Midbrain (tissue), 1 donor: ENCODE measurements at regions not wholly inside any gene's neighbourhood (a gene's known extent, or its start where the extent isn't known, plus 50 kb on each side); places are given as distances from the start of the nearest gene placed in this dataset.
"Not testable (repeated sequence)": the region's sequence is repeated elsewhere in the genome, so short reads cannot be mapped to it uniquely, and the experiment has no call there.

ENCODE experiments used
- DNase-seq: peaks from one replicate; lab custom pipeline; 2025; lab: John Stamatoyannopoulos, UW

DNA sequence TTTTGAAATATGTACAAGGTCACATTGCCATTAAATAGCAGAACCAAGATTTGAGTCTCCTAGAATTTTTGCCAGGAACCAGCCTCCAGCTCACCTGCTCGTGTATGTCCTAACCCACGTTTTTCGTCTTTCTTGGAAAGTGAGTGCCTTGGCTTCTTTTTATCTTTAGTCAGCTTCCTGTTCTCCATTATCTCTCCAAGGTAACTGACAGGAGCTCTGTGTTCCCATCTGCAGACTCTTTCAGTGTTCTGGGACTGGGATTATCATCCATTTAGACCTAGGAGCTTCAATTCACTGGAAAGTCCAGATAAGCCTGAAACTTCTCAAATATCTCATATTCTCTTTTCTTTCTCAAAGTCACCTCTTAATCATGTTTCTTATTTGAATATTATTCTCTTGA is 193.7 kb downstream of the ZIC5 start:
- DNase-seq = no peak

DNA sequence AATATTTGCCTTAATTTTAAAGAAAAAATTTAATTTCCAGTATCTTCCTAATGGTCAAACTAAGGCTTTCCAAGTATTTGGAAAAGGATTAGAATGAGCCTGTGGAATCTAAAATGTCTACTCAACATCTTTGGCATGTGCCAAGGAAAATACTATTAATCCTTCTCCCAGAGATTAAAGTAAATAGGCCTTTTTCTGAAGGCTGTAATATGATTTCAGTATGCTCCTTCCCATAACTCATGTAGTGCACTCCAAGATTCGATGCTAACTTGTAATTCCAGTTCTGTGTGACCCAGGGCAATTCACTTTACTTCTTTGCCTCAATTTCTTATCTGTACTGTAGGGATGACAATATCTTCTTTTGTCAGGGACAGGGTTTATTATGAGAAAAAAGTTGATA is 196.9 kb downstream of the ZIC5 start:
- DNase-seq = no peak

- no peak for DNase-seq
Observed at GRCh38 chr13:99768986-99769385, 202.6 kb downstream of the ZIC5 start.

- no peak for DNase-seq
Observed at GRCh38 chr13:99766641-99767045, 204.9 kb downstream of the ZIC5 start.

GRCh38 chr13:99765869-99766268 is 205.7 kb downstream of the ZIC5 start:
- DNase-seq = no peak

GRCh38 chr13:99760456-99760855 is 211.1 kb downstream of the ZIC5 start:
- no peak for DNase-seq

- no peak for DNase-seq
Observed at GRCh38 chr13:99759163-99759552, 212.4 kb downstream of the ZIC5 start.

GRCh38 chr13:99758460-99759162 is 213.0 kb downstream of the ZIC5 start:
- DNase-seq = no peak

DNA sequence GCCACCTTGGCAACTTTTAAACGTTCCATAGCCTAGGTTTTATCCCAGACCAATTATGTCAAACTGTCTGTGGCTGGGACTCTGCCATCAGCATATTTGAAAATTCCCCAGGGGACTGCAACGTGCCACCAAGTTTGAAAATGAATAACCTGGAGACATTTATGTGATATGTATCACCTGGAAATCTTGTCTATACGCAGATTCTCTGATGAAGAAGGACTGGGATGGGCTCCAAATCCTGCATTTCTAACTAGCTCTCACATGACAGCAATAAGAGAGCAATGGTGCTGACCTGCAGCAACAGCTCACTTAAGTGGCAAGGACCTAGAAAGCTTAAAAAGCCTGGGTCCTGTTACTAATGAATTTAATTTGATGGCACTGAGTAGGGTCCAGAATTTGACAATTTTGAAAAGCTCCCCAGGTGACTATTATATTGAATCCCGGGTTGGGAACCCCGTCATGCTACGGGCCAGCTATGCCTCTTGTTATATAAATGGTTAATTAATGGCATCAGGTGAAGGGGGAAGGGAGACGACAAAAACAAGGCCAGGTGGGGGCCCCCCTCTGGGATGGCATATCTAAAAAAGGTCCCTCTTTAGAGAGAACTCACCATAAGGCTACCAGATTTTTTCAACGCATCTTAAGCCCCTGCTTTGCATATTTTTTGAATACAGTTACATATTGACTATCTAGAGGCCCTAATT is 213.7 kb downstream of the ZIC5 start:
- no peak for DNase-seq

DNA sequence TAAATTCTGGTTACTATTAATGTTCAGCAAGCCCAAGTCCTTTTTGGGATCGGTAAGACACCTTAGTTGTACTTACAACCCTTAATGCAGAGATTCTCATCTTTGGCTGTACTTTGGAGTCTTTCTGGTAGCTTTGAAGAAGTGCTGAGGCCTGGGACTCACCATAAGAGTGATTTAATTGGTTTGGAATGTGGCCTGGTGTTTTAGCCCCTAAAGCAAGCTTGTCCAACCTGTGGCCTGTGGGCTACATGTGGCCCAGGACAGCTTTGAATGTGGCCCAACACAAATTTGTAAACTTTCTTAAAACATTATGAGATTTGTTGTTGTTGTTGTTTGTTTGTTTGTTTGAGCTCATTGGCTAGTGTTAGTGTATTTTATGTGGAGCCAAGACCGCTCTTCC is 215.3 kb downstream of the ZIC5 start:
- DNase-seq = no peak

- DNase-seq = not testable (repeated sequence)
Observed at GRCh38 chr13:99754750-99755149, 216.8 kb downstream of the ZIC5 start.

- DNase-seq = no peak
Observed at GRCh38 chr13:99752373-99752772, 219.2 kb downstream of the ZIC5 start.

GRCh38 chr13:99751517-99752199 is 219.9 kb downstream of the ZIC5 start:
- DNase-seq = no peak

- DNase-seq = no peak
Observed at GRCh38 chr13:99750951-99751350, 220.6 kb downstream of the ZIC5 start.

DNA sequence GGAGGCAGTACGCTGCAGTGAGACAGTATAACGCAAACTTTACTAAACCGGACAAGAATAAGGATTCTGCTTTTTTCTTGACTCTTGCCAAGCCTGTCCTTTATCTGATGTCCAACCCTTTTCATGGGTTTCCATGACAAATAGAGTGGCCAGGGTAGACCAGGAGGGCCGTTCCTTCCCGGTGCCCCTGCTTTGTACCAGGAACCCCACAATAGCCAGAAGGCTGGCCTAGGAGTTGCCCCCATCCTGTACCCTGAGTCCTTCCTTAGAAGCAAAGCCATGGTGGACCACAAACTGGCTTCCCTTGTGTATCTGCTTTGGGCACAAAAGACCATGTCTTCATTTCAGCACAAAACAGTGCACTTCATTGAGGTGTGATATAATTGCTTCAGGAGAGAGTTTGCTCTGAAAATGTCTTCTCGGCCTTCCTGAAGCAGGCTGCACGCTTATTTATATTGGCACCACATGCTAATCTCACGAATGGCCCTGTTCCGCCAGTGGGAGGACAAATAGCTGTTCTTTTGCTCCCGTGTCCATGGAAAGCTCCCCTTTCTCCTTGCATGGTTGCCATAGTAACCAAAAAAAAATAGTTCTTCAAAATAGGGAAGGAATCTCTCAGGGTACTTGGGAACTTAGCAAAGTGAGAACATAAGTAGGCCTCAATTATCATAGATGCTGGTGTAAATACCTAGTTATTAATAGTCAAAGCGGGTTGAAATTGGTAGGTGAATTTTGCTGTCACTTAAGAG is 222.1 kb downstream of the ZIC5 start:
- DNase-seq = peak; percentile 24

DNA sequence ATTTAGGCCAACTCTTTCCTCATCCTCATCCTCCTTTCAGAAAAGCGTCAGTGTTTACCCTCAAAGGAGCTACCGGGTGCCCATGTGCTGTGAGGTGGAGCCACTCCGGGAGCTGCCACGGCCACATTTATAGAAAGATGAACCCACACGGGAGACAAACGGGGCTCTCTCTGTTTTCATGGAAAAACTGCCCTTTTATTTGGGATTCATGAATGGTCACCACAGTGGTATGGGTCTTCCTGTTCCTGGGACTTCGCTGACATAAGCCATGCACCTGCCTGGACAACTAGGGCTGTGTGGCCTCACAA is 224.2 kb downstream of the ZIC5 start:
- DNase-seq = no peak

DNA sequence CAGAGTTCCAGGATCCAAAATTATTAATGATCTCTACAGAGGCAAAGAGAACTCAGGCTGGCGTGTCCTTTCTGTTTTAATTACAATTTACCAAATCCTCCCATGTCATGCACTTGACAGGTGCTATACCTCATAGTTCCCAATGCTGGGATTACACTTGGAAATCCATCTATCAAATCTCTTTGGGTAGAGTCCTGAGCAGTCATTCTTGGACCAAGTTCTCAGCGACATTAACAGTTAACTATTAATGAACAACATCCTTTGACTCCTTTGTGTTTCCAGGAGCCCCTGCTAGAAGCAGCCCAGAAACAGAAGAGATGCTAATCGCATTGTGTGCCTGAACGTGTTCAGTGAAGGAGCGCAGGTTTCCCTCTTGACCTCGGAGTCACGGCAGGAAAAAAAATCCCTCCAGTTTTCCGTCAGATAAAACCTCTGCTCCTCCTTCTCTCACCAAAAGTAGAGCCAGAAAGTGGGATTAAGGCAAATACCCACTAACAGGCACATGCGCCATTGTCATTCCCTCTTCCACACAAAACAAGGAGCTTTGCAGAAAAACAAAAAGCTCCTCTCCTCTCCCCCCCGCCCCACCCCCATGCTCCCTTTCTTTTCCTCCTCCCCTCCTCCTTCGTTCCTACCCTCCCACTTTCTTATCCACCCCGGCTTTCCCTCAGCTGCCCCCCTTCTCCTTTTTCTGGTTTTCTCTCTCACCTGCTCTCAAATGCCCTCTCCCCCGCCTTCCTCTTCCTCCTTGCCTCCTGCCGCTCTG is 224.7 kb downstream of the ZIC5 start:
- no peak for DNase-seq

GRCh38 chr13:99743094-99743493 is 228.5 kb downstream of the ZIC5 start:
- no peak for DNase-seq

- no peak for DNase-seq
Observed at GRCh38 chr13:99741960-99742359, 229.6 kb downstream of the ZIC5 start.

DNA sequence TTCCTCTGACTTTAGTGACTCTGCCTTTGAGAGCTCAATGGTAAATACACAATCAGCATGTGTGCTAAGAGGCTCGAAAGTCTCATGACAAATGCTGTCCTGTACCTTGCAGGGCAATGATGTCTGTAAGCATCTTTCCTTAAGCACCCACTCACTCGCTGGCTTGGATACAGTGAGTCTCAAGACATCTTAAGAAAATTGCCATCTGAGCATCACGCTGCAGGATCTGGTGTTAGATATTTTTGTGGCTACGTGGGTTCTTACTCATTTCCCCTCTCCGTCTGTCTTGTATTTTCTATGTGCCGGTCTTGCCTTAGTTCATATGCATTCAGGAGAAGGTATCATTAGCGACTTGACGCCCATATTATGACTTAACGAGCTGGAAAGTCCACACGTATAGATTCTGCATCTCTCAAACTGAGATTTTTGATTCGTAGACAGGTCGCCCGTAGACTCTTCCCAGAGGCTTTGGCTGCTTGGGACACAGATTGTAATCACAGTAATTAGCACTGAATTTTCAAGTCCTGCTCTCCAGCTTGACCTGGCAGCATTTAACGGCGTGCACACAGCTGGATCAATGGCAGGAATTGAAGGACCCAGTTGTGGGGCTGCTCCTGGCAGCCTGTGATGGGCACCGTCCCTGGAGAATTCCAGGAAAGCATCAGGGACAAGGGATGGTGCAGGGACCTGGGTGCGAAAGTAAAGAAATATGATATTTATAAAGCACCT is 231.2 kb downstream of the ZIC5 start:
- no peak for DNase-seq

DNA sequence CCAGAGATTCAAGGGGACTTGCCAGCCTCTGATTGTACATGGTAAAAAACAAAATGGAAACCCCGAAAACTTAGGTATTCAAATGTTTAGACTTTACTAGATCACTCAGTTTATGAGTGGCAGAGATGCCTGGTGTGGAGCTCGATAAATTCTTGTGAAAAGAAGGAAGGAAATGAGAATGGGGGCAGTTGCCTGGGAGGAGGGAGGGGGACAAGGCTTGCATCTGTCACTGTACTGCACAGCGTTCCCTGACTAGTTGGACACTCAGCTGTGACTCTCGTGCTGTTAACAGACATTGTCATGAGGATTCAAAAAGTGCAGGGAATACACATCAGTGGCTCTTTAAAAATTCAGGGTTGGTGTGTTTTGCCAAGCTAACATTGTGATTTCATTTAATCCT is 232.9 kb downstream of the ZIC5 start:
- no peak for DNase-seq
